ENCODE measurements at regions not wholly inside any gene's neighbourhood (a gene's known extent, or its start where the extent isn't known, plus 50 kb on each side); places are given as distances from the start of the nearest gene placed in this dataset.

DNA sequence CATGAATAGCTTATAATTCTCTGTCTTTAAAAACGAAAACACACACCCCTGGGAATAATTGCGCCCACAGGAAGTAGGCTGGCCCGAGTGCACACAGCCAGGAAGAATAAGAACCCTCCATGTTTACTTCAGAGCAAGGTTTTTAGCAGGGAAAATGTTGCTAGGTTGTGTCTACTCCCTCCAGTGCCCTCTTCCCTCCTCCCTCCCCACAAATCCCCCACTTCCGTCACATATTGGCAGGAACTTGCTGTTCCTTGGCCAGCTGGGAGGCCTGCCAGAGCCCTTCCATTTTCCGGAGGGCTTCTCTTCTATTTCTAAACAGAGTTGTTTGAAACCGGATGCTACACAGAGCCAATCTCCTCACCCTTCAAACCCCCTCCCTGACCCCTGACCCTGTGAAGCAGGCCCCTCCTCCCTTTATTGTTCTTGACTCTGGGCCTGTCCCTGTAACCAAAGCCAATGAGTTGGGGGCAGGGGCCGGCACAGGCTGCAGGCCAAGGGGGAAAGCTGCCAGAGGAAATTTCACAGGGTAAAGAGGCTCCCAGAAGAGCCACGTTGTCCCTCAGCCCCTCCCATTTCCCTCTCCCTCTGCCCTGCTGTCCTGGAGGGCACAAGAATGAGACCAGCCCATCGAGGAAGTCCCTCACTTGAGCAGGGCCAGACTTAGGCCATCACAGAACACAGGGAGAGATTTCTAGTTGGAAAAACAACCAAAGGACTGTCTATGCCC is 49.8 kb upstream of the LGALSL start:
- Histone ChIP-seq H3K9me3 (no peaks in the 10 kb centered on the region), H3K36me3 (no peaks in the 10 kb centered on the region), H3K4me3 (peak overlapping the region; percentile 8 to 27), H3K27me3 (no peaks in the 10 kb centered on the region), H3K27ac (peak overlapping the region; percentile 79 to 80), H3K4me1 (peaks cover 0 to 37% (median 30%) of the 10 kb centered on the region in 4 donors)
- peak; percentile 84 to 94 for DNase-seq
- intact Hi-C loops (cut with DNase I; ENCODE audit: low total_unique reads): no loop called here
- TF ChIP-seq, protein P1, sequence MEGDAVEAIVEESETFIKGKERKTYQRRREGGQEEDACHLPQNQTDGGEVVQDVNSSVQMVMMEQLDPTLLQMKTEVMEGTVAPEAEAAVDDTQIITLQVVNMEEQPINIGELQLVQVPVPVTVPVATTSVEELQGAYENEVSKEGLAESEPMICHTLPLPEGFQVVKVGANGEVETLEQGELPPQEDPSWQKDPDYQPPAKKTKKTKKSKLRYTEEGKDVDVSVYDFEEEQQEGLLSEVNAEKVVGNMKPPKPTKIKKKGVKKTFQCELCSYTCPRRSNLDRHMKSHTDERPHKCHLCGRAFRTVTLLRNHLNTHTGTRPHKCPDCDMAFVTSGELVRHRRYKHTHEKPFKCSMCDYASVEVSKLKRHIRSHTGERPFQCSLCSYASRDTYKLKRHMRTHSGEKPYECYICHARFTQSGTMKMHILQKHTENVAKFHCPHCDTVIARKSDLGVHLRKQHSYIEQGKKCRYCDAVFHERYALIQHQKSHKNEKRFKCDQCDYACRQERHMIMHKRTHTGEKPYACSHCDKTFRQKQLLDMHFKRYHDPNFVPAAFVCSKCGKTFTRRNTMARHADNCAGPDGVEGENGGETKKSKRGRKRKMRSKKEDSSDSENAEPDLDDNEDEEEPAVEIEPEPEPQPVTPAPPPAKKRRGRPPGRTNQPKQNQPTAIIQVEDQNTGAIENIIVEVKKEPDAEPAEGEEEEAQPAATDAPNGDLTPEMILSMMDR (IDR thresholded peaks at IDR 0.05): no peak
